A549 (cell line): ENCODE measurements at regions not wholly inside any gene's neighbourhood (a gene's known extent, or its start where the extent isn't known, plus 50 kb on each side); places are given as distances from the start of the nearest gene placed in this dataset.
A peak's percentile ranks its signal among the peaks of the same experiment; 100 is the strongest.

ENCODE experiments used
- ATAC-seq, 2 experiments: fragments of 200-7000 bp in 1 of 2; fragments of >200 bp in 1 of 2; cut with Nextera tagmentation in 1 of 2; cut with Tn5 transposase in 1 of 2; 3 replicates each; pipeline versions ENCODE4 v1.8.0 to v1.9.1; 2018 to 2020; ENCODE audit warnings: mild to moderate bottlenecking in 1 of 2, moderate library complexity in 1 of 2
- CTCF ChIA-PET: fragments of 300-600 bp; sonication (Branson Sonifier 250); formaldehyde crosslinking; extraction: SDS; loops from one replicate; lab custom pipeline; 2021; ENCODE audit warnings: antibody characterized with exemption, inconsistent platforms; lab: Yijun Ruan, JAX
- POLR2A ChIA-PET: fragments of 350-600 bp; formaldehyde crosslinking; extraction: SDS; loops from one replicate; lab custom pipeline; 2021; ENCODE audit warnings: antibody characterized with exemption, inconsistent platforms; lab: Yijun Ruan, JAX
- DNase-seq, 2 experiments: peaks; one replicate each; pipeline versions ENCODE4 v3.0.0 to v3.0.0-alpha.2; 2011 to 2016; ENCODE audit warnings: low read depth in 1 of 2, low spot score in 1 of 2
- FAIRE-seq: peaks from 2 replicates; lab custom pipeline; 2011; peaks lifted over from hg19 to GRCh38; lab: Jason Lieb, UNC
- H3K27ac ChIP-seq, 2 experiments: fragments of >200 bp; sonication (Bioruptor Twin); formaldehyde crosslinking; 3 replicates each; pipeline ENCODE4 v1.5.1; 2016 to 2017
- H3K4me1 ChIP-seq: fragments of >200 bp; sonication (Bioruptor Twin); formaldehyde crosslinking; 3 replicates; pipeline ENCODE4 v1.6.1; 2016
- H3K4me2 ChIP-seq: fragments of >200 bp; sonication (Bioruptor Twin); formaldehyde crosslinking; 3 replicates; pipeline ENCODE4 v1.6.1; 2016
- H3K4me3 ChIP-seq: fragments of >200 bp; sonication (Bioruptor Twin); formaldehyde crosslinking; 3 replicates; pipeline ENCODE4 v1.5.1; 2016
- H3K9me3 ChIP-seq: fragments of >200 bp; sonication (Bioruptor Twin); formaldehyde crosslinking; 3 replicates; pipeline ENCODE4 v1.6.1; 2016
- ATOH8 ChIP-seq: fragments of 250-450 bp; sonication (Bioruptor Pico); IDR thresholded peaks from 2 replicates; pipeline ENCODE4 v1.5.0; 2020; ENCODE audit warnings: low read depth, mild to moderate bottlenecking, moderate library complexity
- BCL3 ChIP-seq: fragments of >200 bp; sonication (Bioruptor Twin); formaldehyde crosslinking; IDR thresholded peaks from 3 replicates; pipeline ENCODE4 v1.6.1; 2016
- BHLHE40 ChIP-seq: IDR thresholded peaks from 2 replicates; pipeline ENCODE4 v1.6.1; 2012; ENCODE audit warnings: low read depth, low read length, inconsistent platforms
- CBX2 ChIP-seq: fragments of 200-600 bp; sonication (generic); IDR thresholded peaks from 2 replicates; pipeline ENCODE4 v1.6.1; 2016; ENCODE audit warnings: low read depth, mild to moderate bottlenecking, borderline replicate concordance
- CBX8 ChIP-seq: fragments of 200-600 bp; sonication (generic); IDR thresholded peaks from 2 replicates; pipeline ENCODE4 v1.6.1; 2016
- CEBPB ChIP-seq, 2 experiments: fragments of >200 bp in 1 of 2; sonication (Bioruptor Twin) in 1 of 2; formaldehyde crosslinking in 1 of 2; IDR thresholded peaks; 2 replicates each; pipeline ENCODE4 v1.6.1; 2012 to 2016
- CHD2 ChIP-seq: fragments of 150-350 bp; IDR thresholded peaks from 2 replicates; pipeline ENCODE4 v1.6.1; 2014; ENCODE audit warnings: low read length; ENCODE audit not compliant: partially characterized antibody
- EHMT2 ChIP-seq: fragments of 200-600 bp; sonication (generic); IDR thresholded peaks from 2 replicates; pipeline ENCODE4 v1.6.1; 2016; ENCODE audit warnings: antibody characterized with exemption, low read depth, mild to moderate bottlenecking, moderate library complexity
- ELK1 ChIP-seq: fragments of 150-350 bp; IDR thresholded peaks from 2 replicates; pipeline ENCODE4 v1.6.1; 2014; ENCODE audit warnings: low read depth, mild to moderate bottlenecking, low read length
- EP300 ChIP-seq, 2 experiments: fragments of >200 bp; sonication (Bioruptor Twin); formaldehyde crosslinking; IDR thresholded peaks; 2 replicates in 1 of 2; 3 replicates in 1 of 2; pipeline ENCODE4 v1.6.1; 2016 to 2017
- FOXS1 ChIP-seq: fragments of 250-450 bp; sonication (Bioruptor Pico); IDR thresholded peaks from 2 replicates; pipeline ENCODE4 v1.5.0; 2020; ENCODE audit warnings: mild to moderate bottlenecking, moderate library complexity
- HEYL ChIP-seq: fragments of 250-450 bp; sonication (Bioruptor Pico); IDR thresholded peaks from 2 replicates; pipeline ENCODE4 v1.8.0; 2021; ENCODE audit warnings: mild to moderate bottlenecking, moderate library complexity
- HOXA7 ChIP-seq: fragments of 250-450 bp; sonication (Bioruptor Pico); IDR thresholded peaks from 2 replicates; pipeline ENCODE4 v1.5.0; 2020; ENCODE audit warnings: mild to moderate bottlenecking, moderate library complexity
- HOXB13 ChIP-seq: fragments of 250-450 bp; sonication (Bioruptor Pico); IDR thresholded peaks from 2 replicates; pipeline ENCODE4 v1.5.0; 2020; ENCODE audit warnings: low read depth, mild to moderate bottlenecking, moderate library complexity
- JUNB ChIP-seq: fragments of >200 bp; sonication (Bioruptor Twin); formaldehyde crosslinking; IDR thresholded peaks from 2 replicates; pipeline ENCODE4 v1.6.1; 2016
- KDM5A ChIP-seq: fragments of 200-600 bp; sonication (generic); IDR thresholded peaks from 2 replicates; pipeline ENCODE4 v1.6.1; 2016; ENCODE audit warnings: antibody characterized with exemption, mild to moderate bottlenecking
- MAFK ChIP-seq: fragments of 450-650 bp; IDR thresholded peaks from 2 replicates; pipeline ENCODE4 v1.6.1; 2014; ENCODE audit not compliant: partially characterized antibody
- MAZ ChIP-seq: fragments of 150-350 bp; IDR thresholded peaks from 2 replicates; pipeline ENCODE4 v1.6.1; 2014; ENCODE audit warnings: antibody characterized with exemption, low read depth, low read length, borderline replicate concordance
- NFE2L2 ChIP-seq: fragments of 150-350 bp; conservative IDR thresholded peaks from 2 replicates; pipeline ENCODE4 v1.6.1; 2014; ENCODE audit warnings: low read length
- NPAS2 ChIP-seq: fragments of 250-450 bp; sonication (Bioruptor Pico); IDR thresholded peaks from 2 replicates; pipeline ENCODE4 v1.8.0; 2022; ENCODE audit warnings: mild to moderate bottlenecking, moderate library complexity, borderline replicate concordance
- NR3C1 ChIP-seq: fragments of >200 bp; sonication (Bioruptor Twin); formaldehyde crosslinking; IDR thresholded peaks from 3 replicates; pipeline ENCODE4 v1.6.1; 2017
- PBX3 ChIP-seq: IDR thresholded peaks from 2 replicates; pipeline ENCODE4 v1.6.1; 2012
- POLR2A ChIP-seq: IDR thresholded peaks from 2 replicates; pipeline ENCODE4 v1.6.1; 2012; ENCODE audit warnings: mild to moderate bottlenecking, low read length
- POLR2AphosphoS2 ChIP-seq: conservative IDR thresholded peaks from 2 replicates; pipeline ENCODE4 v1.6.1; 2012; ENCODE audit warnings: low read length, improper control_type of control experiment, inconsistent platforms
- RAD21 ChIP-seq, 2 experiments: fragments of >200 bp in 1 of 2; sonication (Bioruptor Twin) in 1 of 2; formaldehyde crosslinking in 1 of 2; IDR thresholded peaks in 1 of 2; conservative IDR thresholded peaks in 1 of 2; 2 replicates in 1 of 2; 3 replicates in 1 of 2; pipeline ENCODE4 v1.6.1; 2012 to 2018; ENCODE audit warnings: inconsistent platforms in 1 of 2
- RFX5 ChIP-seq: fragments of 450-650 bp; IDR thresholded peaks from 2 replicates; pipeline ENCODE4 v1.7.1; 2014; ENCODE audit warnings: antibody characterized with exemption, mild to moderate bottlenecking, moderate library complexity
- ZFP36 ChIP-seq: fragments of 450-650 bp; IDR thresholded peaks from 2 replicates; pipeline ENCODE4 v1.6.1; 2014; ENCODE audit warnings: borderline replicate concordance; ENCODE audit not compliant: partially characterized antibody
- ZNF302 ChIP-seq: fragments of 250-450 bp; sonication (Bioruptor Pico); IDR thresholded peaks from 2 replicates; pipeline ENCODE4 v1.9.0; 2021; ENCODE audit warnings: inconsistent platforms, mild to moderate bottlenecking, moderate library complexity
- WGBS: methylation state at CpG from one replicate; pipeline ENCODE4 v1.1.6; 2017; ENCODE audit errors: missing lambda C conversion rate; 5-methylcytosine and 5-hydroxymethylcytosine counted together
- TF ChIP-seq, protein P1 (sequence below): IDR thresholded peaks from 2 replicates; pipeline ENCODE4 v1.6.1; 2012
- TF ChIP-seq, protein P2 (sequence below): IDR thresholded peaks from 2 replicates; pipeline ENCODE4 v1.6.1; 2012; ENCODE audit warnings: low read depth, borderline replicate concordance
- TF ChIP-seq, protein P3 (sequence below): fragments of >200 bp; sonication (Bioruptor Twin); formaldehyde crosslinking; IDR thresholded peaks from 2 replicates; pipeline ENCODE4 v1.6.1; 2016

DNA sequence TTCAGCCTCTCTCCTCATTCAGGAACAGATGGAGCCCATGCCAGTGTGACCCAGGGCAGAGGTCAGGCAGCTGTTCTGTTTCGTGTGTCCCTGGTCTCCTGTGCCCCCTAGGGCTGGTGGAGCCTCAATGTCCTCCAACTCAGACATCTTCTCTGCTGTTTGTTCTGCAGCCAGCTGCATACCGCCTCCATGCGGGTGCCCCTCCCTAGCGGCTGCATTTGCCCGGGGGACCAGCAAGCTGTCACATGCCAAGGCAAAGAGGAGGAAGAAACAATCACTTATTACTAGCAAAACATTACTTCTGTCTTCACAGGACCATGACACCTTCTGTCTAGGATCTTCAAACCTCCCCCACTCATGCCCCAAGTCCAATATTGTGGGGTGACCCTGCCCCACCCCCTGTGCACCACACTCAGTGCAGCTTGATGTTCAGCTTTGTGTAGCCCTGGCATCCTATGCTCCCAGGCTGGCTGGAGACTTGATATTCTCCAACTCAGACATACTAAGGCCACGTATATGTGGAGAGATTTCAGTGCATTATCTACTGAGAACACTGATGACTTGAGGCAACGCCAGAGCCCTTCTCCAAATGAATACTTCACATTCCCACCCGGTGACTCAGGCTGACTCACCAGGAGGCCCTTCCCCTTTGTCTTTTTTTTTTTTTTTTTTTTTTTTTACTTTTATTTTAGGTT is 188.9 kb downstream of the SKIDA1 start (continued):
- TF ChIP-seq EP300 (IDR thresholded peaks at IDR 0.05) (peak; percentile 58 to 73; a peak in 3 of 5 replicates), JUNB (peak; percentile 98), HOXB13 (CRISPR knock-in tag) (peak; percentile 36; the same call in 1 of the 2 replicates), CEBPB (IDR thresholded peaks at IDR 0.05) (peak in 1 of 2 experiments; percentile 79; a peak in 1 of 4 replicates), RAD21 (conservative IDR thresholded peaks at IDR 0.05 in 1 of 2, IDR thresholded peaks at IDR 0.05 in 1 of 2) (peak; percentile 63 to 75), EHMT2 (no peak), ATOH8 (peak; percentile 69; the same call in 1 of the 2 replicates), PBX3 (peak; percentile 52; the same call in 1 of the 2 replicates), POLR2AphosphoS2 (no peak)
- TF ChIP-seq, protein P1, sequence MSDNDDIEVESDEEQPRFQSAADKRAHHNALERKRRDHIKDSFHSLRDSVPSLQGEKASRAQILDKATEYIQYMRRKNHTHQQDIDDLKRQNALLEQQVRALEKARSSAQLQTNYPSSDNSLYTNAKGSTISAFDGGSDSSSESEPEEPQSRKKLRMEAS = peak; percentile 86

GRCh38 chr10:21334891-21335696 is 190.4 kb downstream of the SKIDA1 start:
- no peak overlapping the region for H3K4me3 ChIP-seq
- ChIA-PET POLR2A (interaction anchor here (0.5 to 2.4 kb wide), 11 partner anchors 15 to 192 kb away, joined by 3 to 17 read pairs (median 4); partner anchors contain the start of gene SKIDA1), CTCF (interaction anchor here (1.1 to 4.4 kb wide), 9 partner anchors 12 to 255 kb away, joined by 3 to 17 read pairs (median 5); no protein-coding TSS in a partner anchor)
- H3K9me3 ChIP-seq = no peaks in the 10 kb centered on the region
- WGBS = 21% methylated on average over 14 of the region's 14 CpGs
- H3K4me1 ChIP-seq = peaks cover 64% of the 10 kb centered on the region
- FAIRE-seq (peak; percentile 84), DNase-seq (peak; percentile 78 to 94), ATAC-seq (peak; percentile 58 to 59)
- H3K4me2 ChIP-seq = peak overlapping the region; percentile 75
- H3K27ac ChIP-seq = peak overlapping the region; percentile 95 to 96
- TF ChIP-seq CHD2 = no peak
- TF ChIP-seq POLR2A = no peak
- TF ChIP-seq BHLHE40 = no peak
- TF ChIP-seq HEYL = no peak
- TF ChIP-seq RFX5 = no peak
- no peak for TF ChIP-seq NPAS2 (CRISPR knock-in tag)
- peak in 1 of 2 experiments; percentile 63; a peak in 2 of 4 replicates for TF ChIP-seq CEBPB (IDR thresholded peaks at IDR 0.05)
- no peak for TF ChIP-seq NR3C1
- no peak for TF ChIP-seq MAZ
- TF ChIP-seq ZFP36 = no peak
- TF ChIP-seq HOXA7 (CRISPR knock-in tag) = no peak
- no peak for TF ChIP-seq CBX2
- no peak for TF ChIP-seq ZNF302 (CRISPR knock-in tag)
- TF ChIP-seq CBX8 = no peak
- TF ChIP-seq ELK1 = no peak
- TF ChIP-seq POLR2AphosphoS2 = no peak
- TF ChIP-seq KDM5A = no peak
- no peak for TF ChIP-seq PBX3
- no peak for TF ChIP-seq FOXS1 (CRISPR knock-in tag)
- peak; percentile 79 for TF ChIP-seq JUNB
- TF ChIP-seq BCL3 = no peak
- TF ChIP-seq MAFK = no peak
- TF ChIP-seq, protein P2, sequence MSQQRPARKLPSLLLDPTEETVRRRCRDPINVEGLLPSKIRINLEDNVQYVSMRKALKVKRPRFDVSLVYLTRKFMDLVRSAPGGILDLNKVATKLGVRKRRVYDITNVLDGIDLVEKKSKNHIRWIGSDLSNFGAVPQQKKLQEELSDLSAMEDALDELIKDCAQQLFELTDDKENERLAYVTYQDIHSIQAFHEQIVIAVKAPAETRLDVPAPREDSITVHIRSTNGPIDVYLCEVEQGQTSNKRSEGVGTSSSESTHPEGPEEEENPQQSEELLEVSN = no peak
- TF ChIP-seq, protein P3, sequence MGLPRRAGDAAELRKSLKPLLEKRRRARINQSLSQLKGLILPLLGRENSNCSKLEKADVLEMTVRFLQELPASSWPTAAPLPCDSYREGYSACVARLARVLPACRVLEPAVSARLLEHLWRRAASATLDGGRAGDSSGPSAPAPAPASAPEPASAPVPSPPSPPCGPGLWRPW = no peak
- no peak for TF ChIP-seq NFE2L2
